Ishikawa (cell line): ENCODE measurements at regions not wholly inside any gene's neighbourhood (a gene's known extent, or its start where the extent isn't known, plus 50 kb on each side); places are given as distances from the start of the nearest gene placed in this dataset.

ENCODE experiments used
- CEBPB ChIP-seq: IDR thresholded peaks from 2 replicates; pipeline ENCODE4 v1.6.1; 2012
- CREB1 ChIP-seq: IDR thresholded peaks from 2 replicates; pipeline ENCODE4 v1.6.1; 2012; ENCODE audit warnings: low read depth
- EGR1 ChIP-seq: IDR thresholded peaks from 2 replicates; pipeline ENCODE4 v1.6.1; 2012
- EP300 ChIP-seq: IDR thresholded peaks from 2 replicates; pipeline ENCODE4 v1.6.1; 2012; ENCODE audit warnings: borderline replicate concordance
- FOXM1 ChIP-seq: IDR thresholded peaks from 2 replicates; pipeline ENCODE4 v1.6.1; 2012; ENCODE audit warnings: low read depth, borderline replicate concordance
- MAX ChIP-seq: IDR thresholded peaks from 2 replicates; pipeline ENCODE4 v1.6.1; 2012
- NFIC ChIP-seq: IDR thresholded peaks from 2 replicates; pipeline ENCODE4 v1.6.1; 2012
- RAD21 ChIP-seq: IDR thresholded peaks from 2 replicates; pipeline ENCODE4 v1.6.1; 2012; ENCODE audit warnings: low read depth
- TAF1 ChIP-seq: IDR thresholded peaks from 2 replicates; pipeline ENCODE4 v1.6.1; 2012; ENCODE audit warnings: low read depth, mild to moderate bottlenecking
- TCF12 ChIP-seq: IDR thresholded peaks from 2 replicates; pipeline ENCODE4 v1.6.1; 2012; ENCODE audit warnings: low read depth
- TEAD4 ChIP-seq: IDR thresholded peaks from 2 replicates; pipeline ENCODE4 v1.6.1; 2012
- USF1 ChIP-seq: IDR thresholded peaks from 2 replicates; pipeline ENCODE4 v1.6.1; 2012
- ZBTB7A ChIP-seq: IDR thresholded peaks from 2 replicates; pipeline ENCODE4 v1.6.1; 2012; ENCODE audit warnings: low read depth
- TF ChIP-seq, protein P1 (sequence below): IDR thresholded peaks from 2 replicates; pipeline ENCODE4 v1.6.1; 2012; ENCODE audit warnings: low read depth, mild to moderate bottlenecking

- TF ChIP-seq USF1: no peak
- no peak for TF ChIP-seq EGR1
- TF ChIP-seq RAD21: no peak
- TF ChIP-seq FOXM1: no peak
- no peak for TF ChIP-seq NFIC
- no peak for TF ChIP-seq TEAD4
- TF ChIP-seq EP300: no peak
- no peak for TF ChIP-seq TCF12
- no peak for TF ChIP-seq TAF1
- TF ChIP-seq, protein P1, sequence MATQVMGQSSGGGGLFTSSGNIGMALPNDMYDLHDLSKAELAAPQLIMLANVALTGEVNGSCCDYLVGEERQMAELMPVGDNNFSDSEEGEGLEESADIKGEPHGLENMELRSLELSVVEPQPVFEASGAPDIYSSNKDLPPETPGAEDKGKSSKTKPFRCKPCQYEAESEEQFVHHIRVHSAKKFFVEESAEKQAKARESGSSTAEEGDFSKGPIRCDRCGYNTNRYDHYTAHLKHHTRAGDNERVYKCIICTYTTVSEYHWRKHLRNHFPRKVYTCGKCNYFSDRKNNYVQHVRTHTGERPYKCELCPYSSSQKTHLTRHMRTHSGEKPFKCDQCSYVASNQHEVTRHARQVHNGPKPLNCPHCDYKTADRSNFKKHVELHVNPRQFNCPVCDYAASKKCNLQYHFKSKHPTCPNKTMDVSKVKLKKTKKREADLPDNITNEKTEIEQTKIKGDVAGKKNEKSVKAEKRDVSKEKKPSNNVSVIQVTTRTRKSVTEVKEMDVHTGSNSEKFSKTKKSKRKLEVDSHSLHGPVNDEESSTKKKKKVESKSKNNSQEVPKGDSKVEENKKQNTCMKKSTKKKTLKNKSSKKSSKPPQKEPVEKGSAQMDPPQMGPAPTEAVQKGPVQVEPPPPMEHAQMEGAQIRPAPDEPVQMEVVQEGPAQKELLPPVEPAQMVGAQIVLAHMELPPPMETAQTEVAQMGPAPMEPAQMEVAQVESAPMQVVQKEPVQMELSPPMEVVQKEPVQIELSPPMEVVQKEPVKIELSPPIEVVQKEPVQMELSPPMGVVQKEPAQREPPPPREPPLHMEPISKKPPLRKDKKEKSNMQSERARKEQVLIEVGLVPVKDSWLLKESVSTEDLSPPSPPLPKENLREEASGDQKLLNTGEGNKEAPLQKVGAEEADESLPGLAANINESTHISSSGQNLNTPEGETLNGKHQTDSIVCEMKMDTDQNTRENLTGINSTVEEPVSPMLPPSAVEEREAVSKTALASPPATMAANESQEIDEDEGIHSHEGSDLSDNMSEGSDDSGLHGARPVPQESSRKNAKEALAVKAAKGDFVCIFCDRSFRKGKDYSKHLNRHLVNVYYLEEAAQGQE: no peak
These were observed 418.7 kb downstream of the GLRX3 start for GRCh38 chr10:130554701-130555410.

DNA sequence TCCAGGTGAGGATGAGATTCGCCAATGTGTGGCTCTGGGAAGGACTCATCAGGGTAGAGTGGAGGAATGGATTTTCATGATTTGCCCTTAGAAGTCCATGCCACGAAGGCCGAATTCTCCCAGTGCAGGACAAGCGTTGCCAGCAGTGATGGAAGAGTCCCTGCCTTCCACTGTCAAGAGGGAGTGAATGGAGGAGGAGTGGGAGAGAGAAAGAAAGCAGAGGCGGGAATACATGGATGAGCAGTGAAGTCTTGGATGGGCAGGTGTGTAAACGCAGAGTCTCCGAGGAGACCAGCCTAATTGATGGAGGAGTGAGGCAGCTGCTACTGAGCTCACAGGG is 419.2 kb downstream of the GLRX3 start:
- TF ChIP-seq RAD21: no peak
- TF ChIP-seq ZBTB7A: no peak

GRCh38 chr10:130557181-130557845 is 421.1 kb downstream of the GLRX3 start:
- TF ChIP-seq TEAD4: no peak
- TF ChIP-seq FOXM1: no peak
- TF ChIP-seq TAF1: no peak
- no peak for TF ChIP-seq EGR1
- no peak for TF ChIP-seq TCF12
- no peak for TF ChIP-seq NFIC
- TF ChIP-seq EP300: no peak
- no peak for TF ChIP-seq RAD21
- no peak for TF ChIP-seq MAX
- no peak for TF ChIP-seq CEBPB
- TF ChIP-seq USF1: no peak

- TF ChIP-seq CREB1 (no peak), TAF1 (no peak), ZBTB7A (no peak), CEBPB (no peak), FOXM1 (no peak), EP300 (no peak), TEAD4 (no peak)
- TF ChIP-seq, protein P1: no peak
These were observed 422.8 kb downstream of the GLRX3 start for GRCh38 chr10:130558746-130559546.

GRCh38 chr10:130559547-130559880 is 423.3 kb downstream of the GLRX3 start:
- TF ChIP-seq MAX: no peak
- no peak for TF ChIP-seq CEBPB
- no peak for TF ChIP-seq USF1
- TF ChIP-seq TCF12: no peak
- TF ChIP-seq EGR1: no peak
- no peak for TF ChIP-seq TEAD4
- no peak for TF ChIP-seq TAF1
- TF ChIP-seq NFIC: no peak
